SK-N-SH (cell line): ENCODE measurements at regions not wholly inside any gene's neighbourhood (a gene's known extent, or its start where the extent isn't known, plus 50 kb on each side); places are given as distances from the start of the nearest gene placed in this dataset.

Experiments
- CTCF ChIA-PET: fragments of 300-600, 350-600 bp; formaldehyde crosslinking; extraction: SDS; loops from one replicate; lab custom pipeline; 2021; lab: Yijun Ruan, JAX
- POLR2A ChIA-PET: fragments of 350-600 bp; sonication (Branson Sonifier 250); formaldehyde crosslinking; extraction: SDS; loops from one replicate; lab custom pipeline; 2020; ENCODE audit warnings: antibody characterized with exemption, inconsistent platforms; lab: Yijun Ruan, JAX
- DNase-seq: peaks from one replicate; pipeline ENCODE4 v3.0.0; 2012
- H2AFZ ChIP-seq: fragments of 200-600 bp; sonication (generic); 2 replicates; pipeline ENCODE4 v1.8.1; 2016; ENCODE audit warnings: antibody characterized with exemption, mild to moderate bottlenecking, low read depth
- H3F3A ChIP-seq: fragments of 200-600 bp; sonication (generic); replicated peaks from 2 replicates; pipeline ENCODE3; 2016; ENCODE audit warnings: antibody characterized with exemption, mild to moderate bottlenecking; ENCODE audit not compliant: insufficient read depth
- H3K27ac ChIP-seq, 2 experiments: fragments of 200-500 bp in 1 of 2; fragments of 200-600 bp in 1 of 2; sonication (Bioruptor generic) in 1 of 2; sonication (generic), shearing (Covaris generic) in 1 of 2; 2 replicates each; pipeline versions ENCODE4 v1.5.1 to v1.6.1; 2014 to 2016; ENCODE audit warnings: low read depth in 2 of 2, inconsistent platforms in 1 of 2, low read length in 1 of 2, mild to moderate bottlenecking in 1 of 2, mixed read lengths in 1 of 2
- H3K27me3 ChIP-seq: fragments of 200-600 bp; sonication (generic), shearing (Covaris generic); 2 replicates; pipeline ENCODE4 v1.6.1; 2016; ENCODE audit warnings: mixed run types; ENCODE audit not compliant: insufficient read depth
- H3K36me3 ChIP-seq, 2 experiments: fragments of 200-500 bp in 1 of 2; fragments of 200-600 bp in 1 of 2; sonication (Bioruptor generic) in 1 of 2; sonication (generic) in 1 of 2; replicated peaks in 1 of 2; 2 replicates each; pipeline versions ENCODE3 to v1.5.1; 2014 to 2016; ENCODE audit warnings: low read length in 1 of 2, mild to moderate bottlenecking in 1 of 2; ENCODE audit not compliant: insufficient read depth in 2 of 2, control insufficient read depth in 1 of 2
- H3K4me1 ChIP-seq, 2 experiments: fragments of 200-500 bp in 1 of 2; fragments of 200-600 bp in 1 of 2; sonication (Bioruptor generic) in 1 of 2; sonication (generic), shearing (Covaris generic) in 1 of 2; 2 replicates each; pipeline versions ENCODE4 v1.5.1 to v1.6.1; 2014 to 2016; ENCODE audit warnings: low read depth in 1 of 2, low read length in 1 of 2, mixed run types in 1 of 2; ENCODE audit not compliant: insufficient read depth in 2 of 2, control insufficient read depth in 1 of 2
- H3K4me2 ChIP-seq: fragments of 200-600 bp; sonication (generic), shearing (Covaris generic); 2 replicates; pipeline ENCODE4 v1.6.1; 2017; ENCODE audit warnings: mixed run types
- H3K4me3 ChIP-seq, 2 experiments: fragments of 200-500 bp in 1 of 2; fragments of 200-600 bp in 1 of 2; sonication (Bioruptor generic) in 1 of 2; sonication (generic), shearing (Covaris generic) in 1 of 2; 2 replicates each; pipeline versions ENCODE4 v1.5.1 to v1.8.1; 2014 to 2016; ENCODE audit warnings: low read depth in 2 of 2, inconsistent platforms in 1 of 2, low read length in 1 of 2, mild to moderate bottlenecking in 1 of 2, mixed read lengths in 1 of 2, moderate library complexity in 1 of 2
- H3K79me2 ChIP-seq: fragments of 200-600 bp; sonication (generic); 2 replicates; pipeline ENCODE4 v1.8.1; 2017; ENCODE audit warnings: mild to moderate bottlenecking; ENCODE audit not compliant: insufficient read depth
- H3K9ac ChIP-seq: fragments of 200-600 bp; sonication (generic); 2 replicates; pipeline ENCODE4 v1.6.1; 2017; ENCODE audit warnings: mixed run types
- H3K9me2 ChIP-seq: fragments of 200-600 bp; sonication (generic); 2 replicates; pipeline ENCODE4 v1.6.1; 2017; ENCODE audit warnings: mixed run types
- H3K9me3 ChIP-seq: fragments of 200-600 bp; sonication (generic); 2 replicates; pipeline ENCODE4 v1.6.1; 2017; ENCODE audit warnings: mixed run types, mild to moderate bottlenecking, moderate library complexity
- H4K20me1 ChIP-seq: fragments of 200-600 bp; sonication (generic); 2 replicates; pipeline ENCODE4 v1.6.1; 2017; ENCODE audit warnings: mild to moderate bottlenecking, mixed run types; ENCODE audit not compliant: insufficient read depth
- CHD2 ChIP-seq: fragments of 150-350 bp; IDR thresholded peaks from 2 replicates; pipeline ENCODE4 v1.6.1; 2018; ENCODE audit warnings: low read length; ENCODE audit not compliant: partially characterized antibody
- EP300 ChIP-seq, 2 experiments: IDR thresholded peaks; 2 replicates each; pipeline versions ENCODE4 v1.4.0 to v1.6.1; 2012; ENCODE audit warnings: borderline replicate concordance in 1 of 2, low read depth in 1 of 2, low read length in 1 of 2
- FOSL2 ChIP-seq: IDR thresholded peaks from 2 replicates; pipeline ENCODE4 v1.4.0; 2012; ENCODE audit warnings: low read depth, mild to moderate bottlenecking, moderate library complexity, borderline replicate concordance
- FOXJ3 ChIP-seq: sonication (generic); formaldehyde crosslinking; IDR thresholded peaks from 2 replicates; pipeline ENCODE4 v1.5.1; 2020; ENCODE audit warnings: mild to moderate bottlenecking, missing genetic modification reagents
- GABPA ChIP-seq: IDR thresholded peaks from 2 replicates; pipeline ENCODE4 v1.4.0; 2012; ENCODE audit warnings: low read depth, mild to moderate bottlenecking
- MEF2A ChIP-seq: IDR thresholded peaks from 2 replicates; pipeline ENCODE4 v1.4.0; 2012; ENCODE audit warnings: low read depth, borderline replicate concordance
- MXI1 ChIP-seq: IDR thresholded peaks from 2 replicates; pipeline ENCODE4 v1.6.1; 2012; ENCODE audit warnings: mild to moderate bottlenecking, low read depth, low read length, improper control_type of control experiment
- NFIC ChIP-seq: IDR thresholded peaks from 2 replicates; pipeline ENCODE4 v1.4.0; 2012; ENCODE audit warnings: borderline replicate concordance
- RAD21 ChIP-seq: IDR thresholded peaks from 2 replicates; pipeline ENCODE4 v1.6.1; 2012; ENCODE audit warnings: mild to moderate bottlenecking, low read length
- RCOR1 ChIP-seq: fragments of 150-350 bp; IDR thresholded peaks from 2 replicates; pipeline ENCODE4 v1.6.1; 2017; ENCODE audit warnings: antibody characterized with exemption, low read length
- RXRA ChIP-seq: IDR thresholded peaks from 2 replicates; pipeline ENCODE4 v1.4.0; 2012; ENCODE audit warnings: low read depth, mild to moderate bottlenecking, borderline replicate concordance
- TEAD4 ChIP-seq: IDR thresholded peaks from 2 replicates; pipeline ENCODE4 v1.4.0; 2012; ENCODE audit warnings: mild to moderate bottlenecking, borderline replicate concordance; ENCODE audit not compliant: insufficient read depth
- USF2 ChIP-seq: fragments of 150-350 bp; IDR thresholded peaks from 2 replicates; pipeline ENCODE4 v1.6.1; 2017; ENCODE audit warnings: antibody characterized with exemption, low read length, low read depth, borderline replicate concordance
- WGBS: methylation state at CpG from one replicate; pipeline ENCODE4 v1.1.6; 2017; ENCODE audit warnings: low lambda C conversion rate; 5-methylcytosine and 5-hydroxymethylcytosine counted together
- TF ChIP-seq, protein P1 (sequence below): IDR thresholded peaks from 2 replicates; pipeline ENCODE4 v1.6.1; 2012; ENCODE audit warnings: mild to moderate bottlenecking, low read depth, low read length, moderate library complexity

DNA sequence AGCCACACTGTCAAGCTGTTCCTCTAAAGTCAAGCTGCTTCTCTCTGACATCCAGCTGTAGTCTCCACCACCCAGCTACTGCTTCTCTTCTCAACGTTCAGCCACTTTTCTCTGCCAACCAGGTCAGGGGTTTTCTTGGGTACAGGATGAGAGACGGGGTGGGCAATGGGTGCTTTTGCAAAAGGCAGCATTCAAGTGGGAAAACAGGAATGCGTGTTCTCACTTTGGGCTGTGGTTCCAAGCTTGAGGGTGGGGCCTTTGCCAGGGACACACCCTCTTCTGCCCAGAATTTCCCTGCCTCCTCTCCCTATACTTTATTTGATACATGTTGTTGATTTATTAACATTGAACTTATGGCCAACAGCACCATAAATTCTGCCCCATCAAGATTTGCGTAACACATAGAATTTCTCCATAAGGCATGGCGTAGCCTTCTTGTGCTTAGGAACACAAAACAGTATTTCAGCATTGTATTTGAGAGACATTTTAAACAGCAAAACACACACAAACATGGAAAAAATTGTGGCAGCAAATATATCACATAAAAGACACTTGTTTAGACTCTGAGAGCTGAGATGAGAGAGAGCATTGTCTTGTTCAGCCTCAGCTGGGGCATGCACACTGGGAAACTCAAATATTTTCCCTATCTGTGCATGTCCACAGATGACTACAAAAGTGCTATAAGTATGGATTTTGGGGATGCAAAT is 392.8 kb downstream of the SLITRK6 start (continued):
- no peak for TF ChIP-seq RXRA
- TF ChIP-seq RAD21: no peak

GRCh38 chr13:85405316-85405897 is 393.8 kb downstream of the SLITRK6 start:
- no peak overlapping the region for H3K4me3 ChIP-seq
- H3K79me2 ChIP-seq: no peaks in the 10 kb centered on the region
- H2AFZ ChIP-seq: no peak overlapping the region
- H3K36me3 ChIP-seq: no peaks in the 10 kb centered on the region
- ChIA-PET POLR2A (no interaction called here), CTCF (no interaction called here)
- H3K9me2 ChIP-seq: no peaks in the 10 kb centered on the region
- 95% methylated on average over 13 of the region's 13 CpGs for WGBS
- TF ChIP-seq GABPA (no peak), MXI1 (no peak), FOSL2 (no peak), TEAD4 (no peak), NFIC (no peak), EP300 (IDR thresholded peaks at IDR 0.05; ENCODE audit: borderline replicate concordance in 1 of 2, low read depth in 1 of 2, low read length in 1 of 2) (no peak), MEF2A (no peak), RCOR1 (no peak), CHD2 (no peak), FOXJ3 (CRISPR knock-in tag) (no peak), USF2 (no peak)
- TF ChIP-seq, protein P1, sequence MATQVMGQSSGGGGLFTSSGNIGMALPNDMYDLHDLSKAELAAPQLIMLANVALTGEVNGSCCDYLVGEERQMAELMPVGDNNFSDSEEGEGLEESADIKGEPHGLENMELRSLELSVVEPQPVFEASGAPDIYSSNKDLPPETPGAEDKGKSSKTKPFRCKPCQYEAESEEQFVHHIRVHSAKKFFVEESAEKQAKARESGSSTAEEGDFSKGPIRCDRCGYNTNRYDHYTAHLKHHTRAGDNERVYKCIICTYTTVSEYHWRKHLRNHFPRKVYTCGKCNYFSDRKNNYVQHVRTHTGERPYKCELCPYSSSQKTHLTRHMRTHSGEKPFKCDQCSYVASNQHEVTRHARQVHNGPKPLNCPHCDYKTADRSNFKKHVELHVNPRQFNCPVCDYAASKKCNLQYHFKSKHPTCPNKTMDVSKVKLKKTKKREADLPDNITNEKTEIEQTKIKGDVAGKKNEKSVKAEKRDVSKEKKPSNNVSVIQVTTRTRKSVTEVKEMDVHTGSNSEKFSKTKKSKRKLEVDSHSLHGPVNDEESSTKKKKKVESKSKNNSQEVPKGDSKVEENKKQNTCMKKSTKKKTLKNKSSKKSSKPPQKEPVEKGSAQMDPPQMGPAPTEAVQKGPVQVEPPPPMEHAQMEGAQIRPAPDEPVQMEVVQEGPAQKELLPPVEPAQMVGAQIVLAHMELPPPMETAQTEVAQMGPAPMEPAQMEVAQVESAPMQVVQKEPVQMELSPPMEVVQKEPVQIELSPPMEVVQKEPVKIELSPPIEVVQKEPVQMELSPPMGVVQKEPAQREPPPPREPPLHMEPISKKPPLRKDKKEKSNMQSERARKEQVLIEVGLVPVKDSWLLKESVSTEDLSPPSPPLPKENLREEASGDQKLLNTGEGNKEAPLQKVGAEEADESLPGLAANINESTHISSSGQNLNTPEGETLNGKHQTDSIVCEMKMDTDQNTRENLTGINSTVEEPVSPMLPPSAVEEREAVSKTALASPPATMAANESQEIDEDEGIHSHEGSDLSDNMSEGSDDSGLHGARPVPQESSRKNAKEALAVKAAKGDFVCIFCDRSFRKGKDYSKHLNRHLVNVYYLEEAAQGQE: no peak
- no peak overlapping the region for H3K4me2 ChIP-seq
- no peaks in the 10 kb centered on the region for H3K27me3 ChIP-seq
- no peak overlapping the region for H3K27ac ChIP-seq
- no peak overlapping the region for H3K9ac ChIP-seq
- DNase-seq: no peak
- H4K20me1 ChIP-seq: no peaks in the 10 kb centered on the region
- H3K9me3 ChIP-seq: no peaks in the 10 kb centered on the region
- no peaks in the 10 kb centered on the region for H3F3A ChIP-seq
- H3K4me1 ChIP-seq: no peaks in the 10 kb centered on the region; a peak in 1 of 4 replicates
